ENCODE measurements at regions not wholly inside any gene's neighbourhood (a gene's known extent, or its start where the extent isn't known, plus 50 kb on each side); places are given as distances from the start of the nearest gene placed in this dataset.

DNA sequence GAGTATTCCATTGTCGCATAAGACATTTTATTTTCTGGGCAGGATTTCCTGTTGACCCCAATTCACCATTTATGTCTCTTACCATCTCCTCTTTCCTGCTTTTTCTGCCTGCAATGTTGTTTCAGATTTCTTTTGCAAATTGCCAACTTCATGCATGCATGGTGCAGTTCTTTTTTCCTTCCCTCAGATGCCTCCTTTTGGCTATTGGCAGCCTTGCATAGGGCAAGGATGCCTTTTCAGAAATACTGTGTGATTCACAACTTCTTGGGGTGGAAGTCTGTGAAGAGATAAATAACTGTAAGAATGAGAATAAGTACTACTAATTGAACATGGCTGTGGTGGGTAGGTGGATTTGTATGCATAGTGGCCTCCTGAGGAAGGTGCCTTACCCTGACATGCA is 116.7 kb downstream of the SOX4 start:
- H3K4me3 ChIP-seq, result no peak overlapping the region
- no peaks in the 10 kb centered on the region for H3K27me3 ChIP-seq (ENCODE audit: control insufficient read depth in 3 of 3, insufficient read depth in 3 of 3, low read length in 2 of 3)
- H3K9me3 ChIP-seq (ENCODE audit: control insufficient read depth in 4 of 4, insufficient read depth in 3 of 4, low read length in 3 of 4), result no peaks in the 10 kb centered on the region
- H3K36me3 ChIP-seq (ENCODE audit: control insufficient read depth in 4 of 4, insufficient read depth in 4 of 4, low read length in 4 of 4), result no peaks in the 10 kb centered on the region
- WGBS, 2 donors, result 54 to 58% methylated on average over 1 of the region's 1 CpG
- peaks cover 0 to 8% (median 0%) of the 10 kb centered on the region in 5 donors for H3K4me1 ChIP-seq (ENCODE audit: control insufficient read depth in 5 of 5, insufficient read depth in 5 of 5, low read length in 5 of 5)
- H3K27ac ChIP-seq (ENCODE audit: low read depth in 1 of 2, low read length in 1 of 2), result no peak overlapping the region
- TF ChIP-seq, protein P1, sequence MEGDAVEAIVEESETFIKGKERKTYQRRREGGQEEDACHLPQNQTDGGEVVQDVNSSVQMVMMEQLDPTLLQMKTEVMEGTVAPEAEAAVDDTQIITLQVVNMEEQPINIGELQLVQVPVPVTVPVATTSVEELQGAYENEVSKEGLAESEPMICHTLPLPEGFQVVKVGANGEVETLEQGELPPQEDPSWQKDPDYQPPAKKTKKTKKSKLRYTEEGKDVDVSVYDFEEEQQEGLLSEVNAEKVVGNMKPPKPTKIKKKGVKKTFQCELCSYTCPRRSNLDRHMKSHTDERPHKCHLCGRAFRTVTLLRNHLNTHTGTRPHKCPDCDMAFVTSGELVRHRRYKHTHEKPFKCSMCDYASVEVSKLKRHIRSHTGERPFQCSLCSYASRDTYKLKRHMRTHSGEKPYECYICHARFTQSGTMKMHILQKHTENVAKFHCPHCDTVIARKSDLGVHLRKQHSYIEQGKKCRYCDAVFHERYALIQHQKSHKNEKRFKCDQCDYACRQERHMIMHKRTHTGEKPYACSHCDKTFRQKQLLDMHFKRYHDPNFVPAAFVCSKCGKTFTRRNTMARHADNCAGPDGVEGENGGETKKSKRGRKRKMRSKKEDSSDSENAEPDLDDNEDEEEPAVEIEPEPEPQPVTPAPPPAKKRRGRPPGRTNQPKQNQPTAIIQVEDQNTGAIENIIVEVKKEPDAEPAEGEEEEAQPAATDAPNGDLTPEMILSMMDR (IDR thresholded peaks at IDR 0.05; ENCODE audit: control extremely low read depth, extremely low read depth), result no peak
- DNase-seq (no peak), ATAC-seq (ENCODE audit: insufficient read depth, low FRiP score) (no peak)
- H3K9ac ChIP-seq (ENCODE audit: insufficient read depth in 1 of 2, low read length in 2 of 2), result no peak overlapping the region

DNA sequence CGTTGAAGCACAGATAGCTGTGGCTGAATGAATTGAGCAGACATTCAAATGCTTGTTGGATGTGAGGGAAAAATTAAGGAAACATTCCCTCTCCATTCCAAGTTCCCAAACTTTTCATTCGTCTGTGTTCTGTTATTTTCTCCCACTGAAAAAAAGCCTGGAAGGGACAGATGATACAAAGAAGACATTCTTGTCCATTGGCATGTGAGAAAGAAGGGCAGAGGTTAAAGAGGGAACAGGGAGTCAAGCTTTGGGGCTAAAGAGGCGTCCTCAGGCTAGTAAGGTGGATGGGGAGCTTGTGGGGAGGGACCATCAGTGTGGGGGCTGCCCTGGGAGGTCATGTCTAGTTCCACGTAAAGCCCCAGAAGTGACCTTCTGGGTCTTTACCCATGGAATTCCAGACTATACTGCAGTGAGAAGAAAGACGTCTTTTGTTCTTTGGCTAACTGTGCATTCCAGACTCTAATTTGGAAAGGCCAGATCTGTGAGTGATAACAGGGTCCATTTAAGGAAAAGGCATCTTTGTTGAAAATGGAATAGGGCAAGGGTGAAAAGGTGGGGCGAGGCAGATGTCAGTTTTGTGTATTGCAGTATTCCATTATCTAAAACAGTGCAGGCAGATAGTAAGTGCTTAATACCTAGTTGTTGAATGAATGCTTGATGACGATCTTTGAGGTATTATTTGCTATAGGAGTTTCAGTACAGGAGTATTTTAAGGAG is 117.5 kb downstream of the SOX4 start:
- no peaks in the 10 kb centered on the region for H3K36me3 ChIP-seq (ENCODE audit: control insufficient read depth in 4 of 4, insufficient read depth in 4 of 4, low read length in 4 of 4)
- no peak overlapping the region for H3K4me3 ChIP-seq
- no peaks in the 10 kb centered on the region for H3K27me3 ChIP-seq (ENCODE audit: control insufficient read depth in 3 of 3, insufficient read depth in 3 of 3, low read length in 2 of 3)
- TF ChIP-seq, protein P1 (IDR thresholded peaks at IDR 0.05; ENCODE audit: control extremely low read depth, extremely low read depth), result no peak
- H3K9me3 ChIP-seq (ENCODE audit: control insufficient read depth in 4 of 4, insufficient read depth in 3 of 4, low read length in 3 of 4), result no peaks in the 10 kb centered on the region
- 79 to 80% methylated on average over 7 of the region's 7 CpGs for WGBS, 2 donors
- DNase-seq (no peak), ATAC-seq (ENCODE audit: insufficient read depth, low FRiP score) (no peak)
- H3K27ac ChIP-seq (ENCODE audit: low read depth in 1 of 2, low read length in 1 of 2), result no peak overlapping the region
- peaks cover 0 to 8% (median 0%) of the 10 kb centered on the region in 5 donors for H3K4me1 ChIP-seq (ENCODE audit: control insufficient read depth in 5 of 5, insufficient read depth in 5 of 5, low read length in 5 of 5)
- no peak overlapping the region for H3K9ac ChIP-seq (ENCODE audit: insufficient read depth in 1 of 2, low read length in 2 of 2)

DNA sequence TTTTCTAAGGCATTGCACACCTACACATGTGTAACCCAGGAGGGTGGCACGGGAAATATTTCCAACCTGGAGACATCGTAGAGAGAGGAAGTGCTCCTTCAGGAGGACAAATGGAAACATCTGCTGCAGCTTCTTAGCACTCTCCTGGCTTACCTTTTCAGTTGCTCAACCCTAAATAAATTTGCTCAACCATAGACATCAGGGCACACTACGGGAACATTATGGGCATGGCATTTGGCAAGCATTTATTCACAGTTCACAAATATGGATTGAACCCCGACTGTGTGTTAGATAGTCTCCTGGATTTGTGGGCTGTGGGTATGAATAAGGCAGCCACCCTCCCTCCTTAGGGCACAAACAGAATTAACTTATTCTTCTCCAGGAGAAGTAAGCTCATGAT is 118.7 kb downstream of the SOX4 start:
- TF ChIP-seq, protein P1 (IDR thresholded peaks at IDR 0.05; ENCODE audit: control extremely low read depth, extremely low read depth), result no peak
- no peak for DNase-seq
- Histone ChIP-seq H3K9ac (ENCODE audit: insufficient read depth in 1 of 2, low read length in 2 of 2) (no peak overlapping the region), H3K27ac (ENCODE audit: low read depth in 1 of 2, low read length in 1 of 2) (no peak overlapping the region), H3K9me3 (ENCODE audit: control insufficient read depth in 4 of 4, insufficient read depth in 3 of 4, low read length in 3 of 4) (no peaks in the 10 kb centered on the region), H3K36me3 (ENCODE audit: control insufficient read depth in 4 of 4, insufficient read depth in 4 of 4, low read length in 4 of 4) (no peaks in the 10 kb centered on the region), H3K4me1 (ENCODE audit: control insufficient read depth in 5 of 5, insufficient read depth in 5 of 5, low read length in 5 of 5) (peaks cover 0 to 8% (median 0%) of the 10 kb centered on the region in 5 donors), H3K27me3 (ENCODE audit: control insufficient read depth in 3 of 3, insufficient read depth in 3 of 3, low read length in 2 of 3) (no peaks in the 10 kb centered on the region), H3K4me3 (no peak overlapping the region)
- no peak for ATAC-seq (ENCODE audit: insufficient read depth, low FRiP score)
- WGBS, 2 donors, result 73 to 77% methylated on average over 4 of the region's 4 CpGs

DNA sequence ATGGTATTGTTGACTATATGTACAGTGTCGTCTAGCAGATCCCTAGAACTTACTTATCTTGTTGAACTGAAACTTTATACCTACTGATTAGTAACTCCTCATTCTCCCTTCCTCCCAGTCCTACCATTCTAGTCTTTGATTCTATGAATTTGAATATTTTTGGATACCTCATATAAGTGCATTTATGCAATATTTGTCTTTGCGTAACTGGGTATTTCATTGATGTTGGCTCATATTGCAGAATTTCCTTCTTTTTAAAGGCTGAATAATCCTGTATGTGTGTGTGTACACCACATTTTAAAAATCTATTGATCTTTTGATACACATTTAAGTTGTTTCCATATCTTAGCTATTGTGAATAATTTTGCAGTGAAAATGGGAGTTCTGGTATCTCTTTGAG is 119.9 kb downstream of the SOX4 start:
- WGBS, 2 donors, result 32 to 69% methylated on average over 2 of the region's 2 CpGs
- H3K4me3 ChIP-seq, result no peak overlapping the region
- no peaks in the 10 kb centered on the region for H3K36me3 ChIP-seq (ENCODE audit: control insufficient read depth in 4 of 4, insufficient read depth in 4 of 4, low read length in 4 of 4)
- peaks cover 0 to 2% (median 0%) of the 10 kb centered on the region in 5 donors for H3K4me1 ChIP-seq (ENCODE audit: control insufficient read depth in 5 of 5, insufficient read depth in 5 of 5, low read length in 5 of 5)
- no peak overlapping the region for H3K9ac ChIP-seq (ENCODE audit: insufficient read depth in 1 of 2, low read length in 2 of 2)
- H3K27me3 ChIP-seq (ENCODE audit: control insufficient read depth in 3 of 3, insufficient read depth in 3 of 3, low read length in 2 of 3), result no peaks in the 10 kb centered on the region
- no peak for DNase-seq
- no peaks in the 10 kb centered on the region for H3K9me3 ChIP-seq (ENCODE audit: control insufficient read depth in 4 of 4, insufficient read depth in 3 of 4, low read length in 3 of 4)
- TF ChIP-seq, protein P1 (IDR thresholded peaks at IDR 0.05; ENCODE audit: control extremely low read depth, extremely low read depth), result no peak
- no peak overlapping the region for H3K27ac ChIP-seq (ENCODE audit: low read depth in 1 of 2, low read length in 1 of 2)
- no peak for ATAC-seq (ENCODE audit: insufficient read depth, low FRiP score)

Measured in lung (tissue), 11 donors.